ENCODE measurements at regions not wholly inside any gene's neighbourhood (a gene's known extent, or its start where the extent isn't known, plus 50 kb on each side); places are given as distances from the start of the nearest gene placed in this dataset.

DNA sequence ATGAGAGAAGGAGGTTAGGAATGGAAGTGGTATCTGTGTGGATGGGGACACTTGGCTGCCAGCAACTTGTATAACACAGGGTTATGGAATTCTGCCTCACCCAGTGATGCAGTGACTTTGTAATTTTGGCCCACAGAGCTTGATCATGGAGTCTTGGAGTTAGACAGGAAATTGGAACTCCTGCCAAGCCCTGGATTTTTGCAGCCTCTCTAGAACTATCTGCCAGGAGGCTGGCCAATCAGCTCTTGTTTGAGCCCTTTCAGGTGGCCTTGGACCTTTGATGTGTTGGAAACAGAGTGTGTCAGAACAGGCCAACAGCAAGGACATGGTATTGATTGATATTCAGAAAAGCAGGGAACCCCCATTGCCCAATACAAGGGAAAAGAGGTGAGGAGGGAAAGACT, 157.7 kb upstream of the GGTLC1 start:
- H3K4me3 ChIP-seq (ENCODE audit: low read depth in 2 of 2, low read length in 2 of 2), result no peak overlapping the region
- H3K9me3 ChIP-seq (ENCODE audit: control insufficient read depth, insufficient read depth, low read depth, low read length), result no peaks in the 10 kb centered on the region
- intact Hi-C loops (cut with micrococcal nuclease; ENCODE audit: unreplicated experiment), result loop anchor here (5.0 kb wide), 1 partner anchor 51 kb away; no protein-coding TSS in a partner anchor
- DNase-seq (ENCODE audit: low read depth, low spot score), result no peak
- ATAC-seq, result no peak
- CTCF ChIA-PET, result no interaction called here
- no peaks in the 10 kb centered on the region for H3K4me1 ChIP-seq (ENCODE audit: control insufficient read depth, insufficient read depth, low read length)
- POLR2A ChIA-PET, result no interaction called here
- no peaks in the 10 kb centered on the region; the same call in 1 of the 2 replicates for H3K27me3 ChIP-seq (ENCODE audit: control insufficient read depth, insufficient read depth, low read length)
- H3K27ac ChIP-seq (ENCODE audit: low read length), result no peak overlapping the region
- no TSS peak for BruUV-seq (replicated peaks)
- in situ Hi-C loops (cut with HindIII; ENCODE audit: low pct_unique_long_range_greater_than_20kb, low sequenced_read_pairs), result no loop called here
- no peaks in the 10 kb centered on the region for H3K36me3 ChIP-seq (ENCODE audit: control insufficient read depth, insufficient read depth, low read length)
- no peak for TF ChIP-seq SIN3A (IDR thresholded peaks at IDR 0.05; ENCODE audit: borderline replicate concordance, insufficient read depth, low read depth, low read length)
- TF ChIP-seq, protein P1, sequence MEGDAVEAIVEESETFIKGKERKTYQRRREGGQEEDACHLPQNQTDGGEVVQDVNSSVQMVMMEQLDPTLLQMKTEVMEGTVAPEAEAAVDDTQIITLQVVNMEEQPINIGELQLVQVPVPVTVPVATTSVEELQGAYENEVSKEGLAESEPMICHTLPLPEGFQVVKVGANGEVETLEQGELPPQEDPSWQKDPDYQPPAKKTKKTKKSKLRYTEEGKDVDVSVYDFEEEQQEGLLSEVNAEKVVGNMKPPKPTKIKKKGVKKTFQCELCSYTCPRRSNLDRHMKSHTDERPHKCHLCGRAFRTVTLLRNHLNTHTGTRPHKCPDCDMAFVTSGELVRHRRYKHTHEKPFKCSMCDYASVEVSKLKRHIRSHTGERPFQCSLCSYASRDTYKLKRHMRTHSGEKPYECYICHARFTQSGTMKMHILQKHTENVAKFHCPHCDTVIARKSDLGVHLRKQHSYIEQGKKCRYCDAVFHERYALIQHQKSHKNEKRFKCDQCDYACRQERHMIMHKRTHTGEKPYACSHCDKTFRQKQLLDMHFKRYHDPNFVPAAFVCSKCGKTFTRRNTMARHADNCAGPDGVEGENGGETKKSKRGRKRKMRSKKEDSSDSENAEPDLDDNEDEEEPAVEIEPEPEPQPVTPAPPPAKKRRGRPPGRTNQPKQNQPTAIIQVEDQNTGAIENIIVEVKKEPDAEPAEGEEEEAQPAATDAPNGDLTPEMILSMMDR (IDR thresholded peaks at IDR 0.05), result no peak
- TF ChIP-seq, protein P2, sequence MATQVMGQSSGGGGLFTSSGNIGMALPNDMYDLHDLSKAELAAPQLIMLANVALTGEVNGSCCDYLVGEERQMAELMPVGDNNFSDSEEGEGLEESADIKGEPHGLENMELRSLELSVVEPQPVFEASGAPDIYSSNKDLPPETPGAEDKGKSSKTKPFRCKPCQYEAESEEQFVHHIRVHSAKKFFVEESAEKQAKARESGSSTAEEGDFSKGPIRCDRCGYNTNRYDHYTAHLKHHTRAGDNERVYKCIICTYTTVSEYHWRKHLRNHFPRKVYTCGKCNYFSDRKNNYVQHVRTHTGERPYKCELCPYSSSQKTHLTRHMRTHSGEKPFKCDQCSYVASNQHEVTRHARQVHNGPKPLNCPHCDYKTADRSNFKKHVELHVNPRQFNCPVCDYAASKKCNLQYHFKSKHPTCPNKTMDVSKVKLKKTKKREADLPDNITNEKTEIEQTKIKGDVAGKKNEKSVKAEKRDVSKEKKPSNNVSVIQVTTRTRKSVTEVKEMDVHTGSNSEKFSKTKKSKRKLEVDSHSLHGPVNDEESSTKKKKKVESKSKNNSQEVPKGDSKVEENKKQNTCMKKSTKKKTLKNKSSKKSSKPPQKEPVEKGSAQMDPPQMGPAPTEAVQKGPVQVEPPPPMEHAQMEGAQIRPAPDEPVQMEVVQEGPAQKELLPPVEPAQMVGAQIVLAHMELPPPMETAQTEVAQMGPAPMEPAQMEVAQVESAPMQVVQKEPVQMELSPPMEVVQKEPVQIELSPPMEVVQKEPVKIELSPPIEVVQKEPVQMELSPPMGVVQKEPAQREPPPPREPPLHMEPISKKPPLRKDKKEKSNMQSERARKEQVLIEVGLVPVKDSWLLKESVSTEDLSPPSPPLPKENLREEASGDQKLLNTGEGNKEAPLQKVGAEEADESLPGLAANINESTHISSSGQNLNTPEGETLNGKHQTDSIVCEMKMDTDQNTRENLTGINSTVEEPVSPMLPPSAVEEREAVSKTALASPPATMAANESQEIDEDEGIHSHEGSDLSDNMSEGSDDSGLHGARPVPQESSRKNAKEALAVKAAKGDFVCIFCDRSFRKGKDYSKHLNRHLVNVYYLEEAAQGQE (IDR thresholded peaks at IDR 0.05; ENCODE audit: insufficient read depth in 1 of 2, low read depth in 2 of 2, low read length in 1 of 2), result no peak
- TF ChIP-seq POLR2AphosphoS5 (IDR thresholded peaks at IDR 0.05; ENCODE audit: low read depth, low read length), result no peak

DNA sequence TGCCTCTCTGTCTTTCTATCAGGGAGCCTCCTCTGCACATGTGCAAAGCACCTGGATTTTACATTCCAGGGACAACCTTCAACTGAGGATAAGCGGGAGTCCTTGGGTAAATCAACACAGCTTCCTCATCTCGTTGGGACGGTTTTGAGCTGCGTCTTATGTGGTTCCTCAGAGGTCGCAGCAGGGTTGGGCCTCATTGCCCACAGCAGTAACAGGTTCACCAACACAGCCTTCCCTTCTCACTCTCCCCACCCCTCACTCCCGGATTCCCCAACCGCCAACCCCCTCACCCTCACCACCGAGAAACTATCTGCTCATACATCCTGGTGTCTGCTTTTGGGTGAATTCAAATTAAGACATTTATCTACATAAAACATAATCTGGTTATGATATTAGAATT, 155.8 kb upstream of the GGTLC1 start:
- no TSS peak for BruUV-seq (replicated peaks)
- intact Hi-C loops (cut with micrococcal nuclease; ENCODE audit: unreplicated experiment) (no loop called here), in situ Hi-C loops (cut with HindIII; ENCODE audit: low pct_unique_long_range_greater_than_20kb, low sequenced_read_pairs) (no loop called here)
- ChIA-PET CTCF (no interaction called here), POLR2A (no interaction called here)
- DNase-seq (ENCODE audit: low read depth, low spot score) (no peak), ATAC-seq (no peak)
- H3K36me3 ChIP-seq (ENCODE audit: control insufficient read depth, insufficient read depth, low read length), result no peaks in the 10 kb centered on the region
- no peaks in the 10 kb centered on the region; the same call in 1 of the 2 replicates for H3K27me3 ChIP-seq (ENCODE audit: control insufficient read depth, insufficient read depth, low read length)
- no peak overlapping the region for H3K27ac ChIP-seq (ENCODE audit: low read length)
- H3K4me3 ChIP-seq (ENCODE audit: low read depth in 2 of 2, low read length in 2 of 2), result no peak overlapping the region
- no peaks in the 10 kb centered on the region for H3K9me3 ChIP-seq (ENCODE audit: control insufficient read depth, insufficient read depth, low read depth, low read length)
- no peaks in the 10 kb centered on the region for H3K4me1 ChIP-seq (ENCODE audit: control insufficient read depth, insufficient read depth, low read length)
- TF ChIP-seq POLR2AphosphoS5 (IDR thresholded peaks at IDR 0.05; ENCODE audit: low read depth, low read length) (no peak), TCF7L2 (IDR thresholded peaks at IDR 0.05; ENCODE audit: low read depth, low read length) (no peak), SIN3A (IDR thresholded peaks at IDR 0.05; ENCODE audit: borderline replicate concordance, insufficient read depth, low read depth, low read length) (no peak)
- TF ChIP-seq, protein P1 (IDR thresholded peaks at IDR 0.05), result no peak
- TF ChIP-seq, protein P2 (IDR thresholded peaks at IDR 0.05; ENCODE audit: insufficient read depth in 1 of 2, low read depth in 2 of 2, low read length in 1 of 2), result no peak
